Right lobe of liver (tissue), 4 donors: ENCODE measurements at regions not wholly inside any gene's neighbourhood (a gene's known extent, or its start where the extent isn't known, plus 50 kb on each side); places are given as distances from the start of the nearest gene placed in this dataset.
"Not testable (repeated sequence)": the region's sequence is repeated elsewhere in the genome, so short reads cannot be mapped to it uniquely, and the experiment has no call there.

Experiments used
- POLR2A ChIP-seq: fragments of 450-650 bp; IDR thresholded peaks from one replicate; pipeline ENCODE4 v1.6.1; 2017; ENCODE audit warnings: antibody characterized with exemption, mild to moderate bottlenecking
- TF ChIP-seq, protein P1 (sequence below), 4 donors: fragments of 200-600 bp in 3 of 4; fragments of 450-650 bp in 1 of 4; IDR thresholded peaks; one replicate each; pipeline versions ENCODE4 v1.5.1 to v1.8.0; 2016 to 2022; ENCODE audit warnings: antibody characterized with exemption in 4 of 4, mild to moderate bottlenecking in 2 of 4
- donor health status: DM: no; HTN: no; CAD: no.
- donor health status: DM: no; HTN: no; CAD: no.
- donor health status: DM: no; HTN: yes; CAD: no.

- TF ChIP-seq, protein P1, sequence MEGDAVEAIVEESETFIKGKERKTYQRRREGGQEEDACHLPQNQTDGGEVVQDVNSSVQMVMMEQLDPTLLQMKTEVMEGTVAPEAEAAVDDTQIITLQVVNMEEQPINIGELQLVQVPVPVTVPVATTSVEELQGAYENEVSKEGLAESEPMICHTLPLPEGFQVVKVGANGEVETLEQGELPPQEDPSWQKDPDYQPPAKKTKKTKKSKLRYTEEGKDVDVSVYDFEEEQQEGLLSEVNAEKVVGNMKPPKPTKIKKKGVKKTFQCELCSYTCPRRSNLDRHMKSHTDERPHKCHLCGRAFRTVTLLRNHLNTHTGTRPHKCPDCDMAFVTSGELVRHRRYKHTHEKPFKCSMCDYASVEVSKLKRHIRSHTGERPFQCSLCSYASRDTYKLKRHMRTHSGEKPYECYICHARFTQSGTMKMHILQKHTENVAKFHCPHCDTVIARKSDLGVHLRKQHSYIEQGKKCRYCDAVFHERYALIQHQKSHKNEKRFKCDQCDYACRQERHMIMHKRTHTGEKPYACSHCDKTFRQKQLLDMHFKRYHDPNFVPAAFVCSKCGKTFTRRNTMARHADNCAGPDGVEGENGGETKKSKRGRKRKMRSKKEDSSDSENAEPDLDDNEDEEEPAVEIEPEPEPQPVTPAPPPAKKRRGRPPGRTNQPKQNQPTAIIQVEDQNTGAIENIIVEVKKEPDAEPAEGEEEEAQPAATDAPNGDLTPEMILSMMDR (IDR thresholded peaks at IDR 0.05) = peak; percentile 63 to 84 (median 65)
- TF ChIP-seq POLR2A = not testable (repeated sequence)
Measured at GRCh38 chr21:28051649-28052048, 941.0 kb downstream of the LTN1 start.
